Ishikawa (cell line): ENCODE measurements at regions not wholly inside any gene's neighbourhood (a gene's known extent, or its start where the extent isn't known, plus 50 kb on each side); places are given as distances from the start of the nearest gene placed in this dataset.

ENCODE experiments used
- CEBPB ChIP-seq: IDR thresholded peaks from 2 replicates; pipeline ENCODE4 v1.6.1; 2012
- CREB1 ChIP-seq: IDR thresholded peaks from 2 replicates; pipeline ENCODE4 v1.6.1; 2012; ENCODE audit warnings: low read depth
- EGR1 ChIP-seq: IDR thresholded peaks from 2 replicates; pipeline ENCODE4 v1.6.1; 2012
- EP300 ChIP-seq: IDR thresholded peaks from 2 replicates; pipeline ENCODE4 v1.6.1; 2012; ENCODE audit warnings: borderline replicate concordance
- FOXM1 ChIP-seq: IDR thresholded peaks from 2 replicates; pipeline ENCODE4 v1.6.1; 2012; ENCODE audit warnings: low read depth, borderline replicate concordance
- NFIC ChIP-seq: IDR thresholded peaks from 2 replicates; pipeline ENCODE4 v1.6.1; 2012
- RAD21 ChIP-seq: IDR thresholded peaks from 2 replicates; pipeline ENCODE4 v1.6.1; 2012; ENCODE audit warnings: low read depth
- TAF1 ChIP-seq: IDR thresholded peaks from 2 replicates; pipeline ENCODE4 v1.6.1; 2012; ENCODE audit warnings: low read depth, mild to moderate bottlenecking
- TCF12 ChIP-seq: IDR thresholded peaks from 2 replicates; pipeline ENCODE4 v1.6.1; 2012; ENCODE audit warnings: low read depth
- TEAD4 ChIP-seq: IDR thresholded peaks from 2 replicates; pipeline ENCODE4 v1.6.1; 2012
- YY1 ChIP-seq: IDR thresholded peaks from 2 replicates; pipeline ENCODE4 v1.6.1; 2012; ENCODE audit warnings: low read depth
- ZBTB7A ChIP-seq: IDR thresholded peaks from 2 replicates; pipeline ENCODE4 v1.6.1; 2012; ENCODE audit warnings: low read depth
- TF ChIP-seq, protein P1 (sequence below): IDR thresholded peaks from 2 replicates; pipeline ENCODE4 v1.6.1; 2012
- TF ChIP-seq, protein P2 (sequence below): IDR thresholded peaks from 2 replicates; pipeline ENCODE4 v1.6.1; 2012
- TF ChIP-seq, protein P3 (sequence below): IDR thresholded peaks from 2 replicates; pipeline ENCODE4 v1.6.1; 2012; ENCODE audit warnings: low read depth, mild to moderate bottlenecking

DNA sequence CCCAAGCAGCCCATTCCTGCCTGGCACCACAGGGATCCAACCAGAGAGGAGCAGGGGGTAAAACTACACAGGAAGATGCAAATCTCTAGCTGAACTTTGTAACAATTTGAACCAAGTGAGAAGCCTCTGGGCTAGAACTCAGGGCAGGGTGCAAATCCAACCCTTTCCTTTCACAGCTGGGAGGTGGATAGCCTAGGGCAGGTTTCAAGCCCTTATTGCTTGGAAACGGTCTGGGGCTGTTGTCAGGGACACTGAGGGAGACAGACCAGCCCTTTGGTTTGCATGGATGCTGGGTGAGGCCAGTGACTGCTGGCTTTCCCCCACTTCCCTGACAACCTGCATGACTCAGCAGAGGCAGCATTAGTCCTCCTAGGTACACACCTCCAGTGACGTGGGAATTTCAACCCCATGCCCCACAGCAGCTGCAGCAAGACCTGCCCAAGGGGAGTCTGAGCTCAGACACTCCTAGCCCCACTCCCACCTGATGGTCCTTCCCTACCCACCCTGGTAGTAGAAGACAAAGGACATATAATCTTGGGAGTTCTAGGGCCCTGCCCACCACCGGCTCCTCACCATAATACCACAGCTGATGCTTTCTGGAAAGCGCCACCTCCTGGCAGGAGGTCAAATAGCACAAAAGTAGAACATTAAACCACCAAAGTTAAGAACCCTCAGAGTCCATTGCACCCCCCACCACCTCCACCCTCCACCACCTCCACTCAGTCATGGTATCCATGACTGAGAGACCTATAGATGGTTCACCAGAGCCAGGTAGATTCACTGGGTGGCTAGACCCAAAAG, 797.7 kb upstream of the MAN1A1 start:
- TF ChIP-seq EGR1 = no peak
- peak; percentile 15; the same call in 1 of the 2 replicates for TF ChIP-seq RAD21

DNA sequence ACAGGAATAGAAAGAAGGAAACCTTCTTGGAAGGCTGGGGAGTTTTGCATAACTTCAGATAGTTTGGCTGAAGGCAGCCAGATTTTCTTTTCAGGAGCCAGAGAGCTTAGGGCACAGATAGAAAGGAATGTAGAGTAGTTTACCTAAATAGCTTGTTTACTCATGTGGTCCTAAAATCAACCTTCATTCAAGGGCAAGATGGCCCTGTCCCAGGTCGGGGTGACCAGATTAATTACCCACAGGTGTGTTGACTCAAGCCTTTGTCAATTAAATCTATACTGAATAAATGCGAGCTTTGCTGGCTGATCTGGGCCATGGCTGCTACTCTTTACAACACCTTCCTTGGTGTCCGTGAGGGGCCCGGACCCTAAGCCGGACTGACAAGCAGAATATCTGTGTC, 792.0 kb upstream of the MAN1A1 start:
- no peak for TF ChIP-seq FOXM1
- no peak for TF ChIP-seq EP300
- TF ChIP-seq RAD21 = no peak
- TF ChIP-seq, protein P1, sequence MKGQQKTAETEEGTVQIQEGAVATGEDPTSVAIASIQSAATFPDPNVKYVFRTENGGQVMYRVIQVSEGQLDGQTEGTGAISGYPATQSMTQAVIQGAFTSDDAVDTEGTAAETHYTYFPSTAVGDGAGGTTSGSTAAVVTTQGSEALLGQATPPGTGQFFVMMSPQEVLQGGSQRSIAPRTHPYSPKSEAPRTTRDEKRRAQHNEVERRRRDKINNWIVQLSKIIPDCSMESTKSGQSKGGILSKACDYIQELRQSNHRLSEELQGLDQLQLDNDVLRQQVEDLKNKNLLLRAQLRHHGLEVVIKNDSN = no peak
- no peak for TF ChIP-seq ZBTB7A
- no peak for TF ChIP-seq TCF12
- no peak for TF ChIP-seq EGR1
- no peak for TF ChIP-seq CEBPB
- TF ChIP-seq NFIC = no peak
- TF ChIP-seq, protein P2, sequence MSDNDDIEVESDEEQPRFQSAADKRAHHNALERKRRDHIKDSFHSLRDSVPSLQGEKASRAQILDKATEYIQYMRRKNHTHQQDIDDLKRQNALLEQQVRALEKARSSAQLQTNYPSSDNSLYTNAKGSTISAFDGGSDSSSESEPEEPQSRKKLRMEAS = no peak

DNA sequence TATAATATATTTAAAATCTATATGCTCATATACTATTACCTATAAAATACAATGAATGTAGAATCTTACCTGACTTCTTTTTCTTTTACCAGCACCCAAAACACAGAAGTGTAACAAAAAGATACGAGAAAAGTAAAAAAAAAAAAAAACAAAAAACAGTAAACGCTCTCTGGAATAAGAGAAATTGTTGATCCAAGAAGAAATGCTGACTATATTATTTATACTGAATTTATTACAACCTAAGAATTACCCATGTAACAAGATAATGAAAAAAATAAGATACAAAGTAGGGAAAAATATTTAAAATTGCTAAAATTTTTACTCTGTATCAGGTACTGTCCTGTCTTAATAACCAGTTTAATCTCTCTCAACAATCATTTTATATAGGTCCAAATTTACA, 787.9 kb upstream of the MAN1A1 start:
- TF ChIP-seq NFIC (no peak), ZBTB7A (no peak), TEAD4 (no peak), TAF1 (no peak), RAD21 (no peak)

DNA sequence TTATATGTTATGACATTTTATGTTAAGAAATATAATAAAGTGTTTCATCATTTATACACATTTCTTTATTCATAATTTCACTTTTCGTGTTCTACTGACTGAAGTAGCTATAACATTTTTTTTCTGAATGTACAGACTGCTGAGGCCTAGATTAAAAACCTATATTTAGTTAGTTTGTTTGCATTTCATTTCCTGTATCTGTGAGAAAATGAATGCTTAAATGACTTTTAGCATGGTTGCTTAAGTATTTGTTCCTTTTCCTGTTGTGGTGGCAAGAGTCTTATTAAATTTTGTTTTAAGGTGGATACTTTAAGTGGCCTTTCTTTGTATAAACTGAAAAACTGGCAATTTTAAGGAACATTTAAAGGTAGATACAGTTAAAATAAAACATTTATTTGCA, 779.7 kb upstream of the MAN1A1 start:
- TF ChIP-seq, protein P3, sequence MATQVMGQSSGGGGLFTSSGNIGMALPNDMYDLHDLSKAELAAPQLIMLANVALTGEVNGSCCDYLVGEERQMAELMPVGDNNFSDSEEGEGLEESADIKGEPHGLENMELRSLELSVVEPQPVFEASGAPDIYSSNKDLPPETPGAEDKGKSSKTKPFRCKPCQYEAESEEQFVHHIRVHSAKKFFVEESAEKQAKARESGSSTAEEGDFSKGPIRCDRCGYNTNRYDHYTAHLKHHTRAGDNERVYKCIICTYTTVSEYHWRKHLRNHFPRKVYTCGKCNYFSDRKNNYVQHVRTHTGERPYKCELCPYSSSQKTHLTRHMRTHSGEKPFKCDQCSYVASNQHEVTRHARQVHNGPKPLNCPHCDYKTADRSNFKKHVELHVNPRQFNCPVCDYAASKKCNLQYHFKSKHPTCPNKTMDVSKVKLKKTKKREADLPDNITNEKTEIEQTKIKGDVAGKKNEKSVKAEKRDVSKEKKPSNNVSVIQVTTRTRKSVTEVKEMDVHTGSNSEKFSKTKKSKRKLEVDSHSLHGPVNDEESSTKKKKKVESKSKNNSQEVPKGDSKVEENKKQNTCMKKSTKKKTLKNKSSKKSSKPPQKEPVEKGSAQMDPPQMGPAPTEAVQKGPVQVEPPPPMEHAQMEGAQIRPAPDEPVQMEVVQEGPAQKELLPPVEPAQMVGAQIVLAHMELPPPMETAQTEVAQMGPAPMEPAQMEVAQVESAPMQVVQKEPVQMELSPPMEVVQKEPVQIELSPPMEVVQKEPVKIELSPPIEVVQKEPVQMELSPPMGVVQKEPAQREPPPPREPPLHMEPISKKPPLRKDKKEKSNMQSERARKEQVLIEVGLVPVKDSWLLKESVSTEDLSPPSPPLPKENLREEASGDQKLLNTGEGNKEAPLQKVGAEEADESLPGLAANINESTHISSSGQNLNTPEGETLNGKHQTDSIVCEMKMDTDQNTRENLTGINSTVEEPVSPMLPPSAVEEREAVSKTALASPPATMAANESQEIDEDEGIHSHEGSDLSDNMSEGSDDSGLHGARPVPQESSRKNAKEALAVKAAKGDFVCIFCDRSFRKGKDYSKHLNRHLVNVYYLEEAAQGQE = no peak
- TF ChIP-seq ZBTB7A (no peak), TCF12 (no peak), TEAD4 (no peak), TAF1 (no peak), FOXM1 (no peak), CEBPB (no peak), YY1 (no peak), CREB1 (no peak), RAD21 (no peak), NFIC (no peak), EGR1 (no peak), EP300 (no peak)
- TF ChIP-seq, protein P1 = no peak
- TF ChIP-seq, protein P2 = no peak

DNA sequence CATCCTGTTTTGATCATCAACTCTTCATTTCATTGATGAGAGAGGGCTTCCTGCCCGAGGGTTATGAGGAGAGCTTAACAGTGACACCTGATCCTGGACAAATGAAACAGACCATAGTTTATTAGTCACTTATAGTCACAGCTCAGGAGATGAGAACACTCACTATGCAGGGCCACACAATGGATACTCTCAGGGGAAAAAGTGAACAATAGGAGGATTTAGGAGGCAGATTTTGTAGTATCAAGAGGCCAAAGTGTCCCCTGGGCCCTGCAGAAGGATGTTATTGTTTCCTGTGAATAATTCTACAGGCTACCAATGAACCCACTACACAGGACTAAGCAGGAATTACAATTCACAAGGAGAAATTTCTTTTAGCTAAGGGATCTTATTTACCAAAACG, 772.8 kb upstream of the MAN1A1 start:
- TF ChIP-seq, protein P2 = no peak
- no peak for TF ChIP-seq EGR1
- no peak for TF ChIP-seq FOXM1
- TF ChIP-seq, protein P3 = no peak
- TF ChIP-seq, protein P1 = no peak
- no peak for TF ChIP-seq CREB1
- no peak for TF ChIP-seq ZBTB7A
- TF ChIP-seq NFIC = no peak
- no peak for TF ChIP-seq EP300
- TF ChIP-seq TEAD4 = no peak
- TF ChIP-seq RAD21 = no peak
- no peak for TF ChIP-seq TAF1
- TF ChIP-seq CEBPB = no peak
- TF ChIP-seq TCF12 = no peak

DNA sequence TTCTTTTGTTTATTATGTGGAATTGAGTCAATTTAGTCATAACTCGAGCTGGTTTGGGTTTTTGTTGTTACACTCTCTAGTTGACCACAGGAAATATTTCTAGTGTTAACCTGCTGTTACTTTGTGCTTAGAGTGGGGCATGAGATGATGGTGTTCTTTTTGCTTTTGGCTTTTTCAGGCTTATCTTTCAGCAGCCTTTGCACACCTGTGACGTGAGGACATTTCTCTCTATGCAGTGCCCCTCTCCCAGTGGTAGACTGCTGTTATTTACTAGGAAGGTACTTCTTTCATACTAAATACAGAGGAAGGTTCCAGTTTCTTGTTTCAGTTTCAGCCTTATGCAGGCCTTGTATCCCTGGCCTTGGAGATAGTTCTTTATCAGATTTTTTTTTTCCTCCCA, 766.8 kb upstream of the MAN1A1 start:
- no peak for TF ChIP-seq NFIC
- TF ChIP-seq, protein P3 = no peak
- TF ChIP-seq TAF1 = no peak
- TF ChIP-seq RAD21 = no peak
